Inferior parietal cortex (tissue), 1 donor: ENCODE measurements at regions not wholly inside any gene's neighbourhood (a gene's known extent, or its start where the extent isn't known, plus 50 kb on each side); places are given as distances from the start of the nearest gene placed in this dataset.

Source experiments
- DNase-seq: peaks from one replicate; pipeline ENCODE4 v3.0.0-alpha.2; 2016; ENCODE audit errors: extremely low spot score

- DNase-seq: no peak
These were observed 72.6 kb downstream of the TENT5C start for GRCh38 chr1:117678246-117678977.

GRCh38 chr1:117679299-117679698 lies 73.5 kb downstream of the TENT5C start:
- DNase-seq: no peak

- DNase-seq: no peak
These were observed 74.0 kb downstream of the TENT5C start for GRCh38 chr1:117679868-117680267.

GRCh38 chr1:117680316-117681002 lies 74.6 kb downstream of the TENT5C start:
- DNase-seq: no peak

- no peak for DNase-seq
These were observed 75.4 kb downstream of the TENT5C start for GRCh38 chr1:117681093-117681900.

GRCh38 chr1:117681901-117682250 lies 76.0 kb downstream of the TENT5C start:
- no peak for DNase-seq

GRCh38 chr1:117682372-117682771 lies 76.5 kb downstream of the TENT5C start:
- no peak for DNase-seq

- no peak for DNase-seq
These were observed 77.9 kb downstream of the TENT5C start for GRCh38 chr1:117683571-117684285.

GRCh38 chr1:117685936-117686806 lies 80.3 kb downstream of the TENT5C start:
- DNase-seq: no peak

GRCh38 chr1:117686907-117687306 lies 81.1 kb downstream of the TENT5C start:
- DNase-seq: no peak

GRCh38 chr1:117689997-117690625 lies 84.3 kb downstream of the TENT5C start:
- no peak for DNase-seq

GRCh38 chr1:117691942-117692341 lies 86.1 kb downstream of the TENT5C start:
- no peak for DNase-seq

GRCh38 chr1:117694543-117694942 lies 88.7 kb downstream of the TENT5C start:
- DNase-seq: no peak

GRCh38 chr1:117695796-117696490 lies 90.1 kb downstream of the TENT5C start:
- DNase-seq: no peak

GRCh38 chr1:117696561-117696960 lies 90.7 kb downstream of the TENT5C start:
- DNase-seq: no peak

- DNase-seq: no peak
These were observed 91.5 kb downstream of the TENT5C start for GRCh38 chr1:117697220-117697781.

- no peak for DNase-seq
These were observed 92.7 kb downstream of the TENT5C start for GRCh38 chr1:117698398-117699160.

- DNase-seq: no peak
These were observed 94.1 kb downstream of the TENT5C start for GRCh38 chr1:117699953-117700352.

- DNase-seq: no peak
These were observed 96.8 kb downstream of the TENT5C start for GRCh38 chr1:117702654-117703053.
